DND-41 (cell line): ENCODE measurements at regions not wholly inside any gene's neighbourhood (a gene's known extent, or its start where the extent isn't known, plus 50 kb on each side); places are given as distances from the start of the nearest gene placed in this dataset.
"Not testable (repeated sequence)": the region's sequence is repeated elsewhere in the genome, so short reads cannot be mapped to it uniquely, and the experiment has no call there.

Experiments used
- ATAC-seq: fragments of 200-7000 bp; cut with Tn5 transposase; 3 replicates; pipeline ENCODE4 v1.9.1; 2021; ENCODE audit warnings: low read depth; ENCODE audit not compliant: insufficient read depth
- DNase-seq: peaks from one replicate; pipeline ENCODE4 v3.0.0-alpha.2; 2020
- H2AFZ ChIP-seq: 2 replicates; pipeline ENCODE4 v1.6.0; 2012; ENCODE audit warnings: low read depth, low read length
- H3K27ac ChIP-seq: 2 replicates; pipeline ENCODE4 v1.5.1; 2012; ENCODE audit warnings: low read length, inconsistent platforms
- H3K27me3 ChIP-seq: fragments of 200-600 bp; sonication (generic); 2 replicates; pipeline ENCODE4 v1.6.0; 2012; ENCODE audit warnings: low read length, mild to moderate bottlenecking, inconsistent platforms; ENCODE audit not compliant: insufficient read depth, poor library complexity
- H3K36me3 ChIP-seq: 2 replicates; pipeline ENCODE4 v1.5.1; 2012; ENCODE audit warnings: low read length, inconsistent platforms; ENCODE audit not compliant: insufficient read depth
- H3K4me1 ChIP-seq: 2 replicates; pipeline ENCODE4 v1.5.1; 2012; ENCODE audit warnings: mild to moderate bottlenecking, low read length; ENCODE audit not compliant: insufficient read depth
- H3K4me2 ChIP-seq: 2 replicates; pipeline ENCODE4 v1.6.0; 2012; ENCODE audit warnings: mild to moderate bottlenecking, moderate library complexity, low read length, inconsistent platforms; ENCODE audit not compliant: insufficient read depth
- H3K4me3 ChIP-seq, 2 experiments: fragments of 200-600 bp in 1 of 2; shearing (Covaris generic) in 1 of 2; 2 replicates each; pipeline ENCODE4 v1.5.1; 2012 to 2016; ENCODE audit warnings: inconsistent platforms in 2 of 2, low read length in 2 of 2, mild to moderate bottlenecking in 2 of 2, low read depth in 1 of 2, moderate library complexity in 1 of 2
- H3K79me2 ChIP-seq: 2 replicates; pipeline ENCODE4 v1.6.0; 2012; ENCODE audit warnings: low read length, inconsistent platforms; ENCODE audit not compliant: insufficient read depth
- H3K9ac ChIP-seq: 2 replicates; pipeline ENCODE4 v1.6.0; 2012; ENCODE audit warnings: low read depth, mild to moderate bottlenecking, inconsistent platforms, low read length, moderate library complexity
- H3K9me3 ChIP-seq: 2 replicates; pipeline ENCODE4 v1.5.1; 2012; ENCODE audit warnings: low read length, moderate library complexity, mild to moderate bottlenecking, inconsistent platforms; ENCODE audit not compliant: insufficient read depth, severe bottlenecking
- H4K20me1 ChIP-seq: 2 replicates; pipeline ENCODE4 v1.6.0; 2012; ENCODE audit warnings: low read length; ENCODE audit not compliant: insufficient read depth
- CTCF ChIP-seq: IDR thresholded peaks from 2 replicates; pipeline ENCODE4 v1.5.1; 2012; ENCODE audit warnings: borderline replicate concordance, low read length, moderate library complexity, mild to moderate bottlenecking; ENCODE audit not compliant: poor library complexity, severe bottlenecking; ENCODE audit errors: extremely low read depth
- EZH2 ChIP-seq: IDR thresholded peaks from 3 replicates; pipeline ENCODE4 v1.6.1; 2012; ENCODE audit warnings: borderline replicate concordance, low read depth, mild to moderate bottlenecking, moderate library complexity, low read length, inconsistent platforms; ENCODE audit not compliant: severe bottlenecking

GRCh38 chr2:57210855-57211254 is 835.8 kb upstream of the VRK2 start:
- Histone ChIP-seq H3K4me3 (no peak overlapping the region), H4K20me1 (no peaks in the 10 kb centered on the region), H3K27me3 (no peaks in the 10 kb centered on the region), H2AFZ (no peak overlapping the region), H3K79me2 (no peaks in the 10 kb centered on the region), H3K9me3 (no peaks in the 10 kb centered on the region), H3K9ac (no peak overlapping the region), H3K4me1 (no peaks in the 10 kb centered on the region), H3K27ac (no peak overlapping the region), H3K36me3 (no peaks in the 10 kb centered on the region), H3K4me2 (no peak overlapping the region)
- DNase-seq (no peak), ATAC-seq (no peak)
- TF ChIP-seq EZH2 (no peak), CTCF (no peak)

DNA sequence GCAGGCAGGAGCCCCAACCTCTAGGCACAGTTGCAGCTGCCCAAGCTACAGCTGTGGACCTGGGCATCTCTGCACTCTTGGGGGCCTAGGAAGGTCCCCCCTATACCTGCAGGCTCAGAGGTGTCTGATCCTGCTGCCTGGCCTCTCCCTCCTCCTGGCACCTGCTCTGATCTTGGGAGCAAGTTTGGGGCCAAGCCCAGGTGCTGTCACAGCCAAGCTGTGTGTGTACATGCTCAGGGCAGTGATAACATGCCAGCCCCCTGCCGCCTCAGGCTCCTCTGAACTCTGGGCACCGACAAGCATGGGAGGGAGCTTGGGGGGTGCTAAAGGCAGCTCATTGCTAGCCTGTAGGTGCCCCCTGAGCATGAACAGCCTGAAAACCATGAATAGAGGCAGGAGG is 829.6 kb upstream of the VRK2 start:
- no peaks in the 10 kb centered on the region for H3K36me3 ChIP-seq
- DNase-seq (no peak), ATAC-seq (no peak)
- TF ChIP-seq EZH2: no peak
- no peak for TF ChIP-seq CTCF
- no peak overlapping the region for H3K4me3 ChIP-seq
- H3K4me1 ChIP-seq: no peaks in the 10 kb centered on the region
- H3K9me3 ChIP-seq: peaks cover 19% of the 10 kb centered on the region
- H2AFZ ChIP-seq: no peak overlapping the region
- no peaks in the 10 kb centered on the region for H3K79me2 ChIP-seq
- no peak overlapping the region for H3K27ac ChIP-seq
- H4K20me1 ChIP-seq: no peaks in the 10 kb centered on the region
- no peak overlapping the region for H3K4me2 ChIP-seq
- H3K27me3 ChIP-seq: no peaks in the 10 kb centered on the region
- no peak overlapping the region for H3K9ac ChIP-seq

DNA sequence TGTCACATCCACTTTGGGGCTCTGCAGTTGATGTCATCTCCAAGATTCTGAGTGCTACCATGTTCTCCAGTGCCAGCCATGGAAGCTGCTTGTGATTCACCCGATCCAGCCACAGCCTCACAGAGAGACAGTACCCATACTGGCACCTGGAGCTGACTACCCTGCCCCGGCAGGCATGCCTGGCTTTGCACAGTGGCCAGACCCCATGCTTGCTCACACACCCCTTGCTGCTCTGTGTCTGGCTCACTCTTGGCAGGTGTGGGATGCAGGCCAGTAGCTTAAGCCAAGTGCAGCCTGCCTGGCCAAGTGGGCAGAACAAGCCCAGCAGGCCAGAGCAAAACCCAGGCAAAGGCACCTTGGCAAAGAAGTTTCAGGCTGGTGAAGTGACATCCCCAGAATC is 828.4 kb upstream of the VRK2 start:
- ATAC-seq (no peak), DNase-seq (no peak)
- no peaks in the 10 kb centered on the region for H3K79me2 ChIP-seq
- H3K4me3 ChIP-seq: no peak overlapping the region
- no peak overlapping the region for H3K27ac ChIP-seq
- H3K4me2 ChIP-seq: no peak overlapping the region
- no peaks in the 10 kb centered on the region for H3K36me3 ChIP-seq
- H2AFZ ChIP-seq: no peak overlapping the region
- no peak overlapping the region for H3K9ac ChIP-seq
- no peaks in the 10 kb centered on the region for H3K27me3 ChIP-seq
- no peaks in the 10 kb centered on the region for H4K20me1 ChIP-seq
- TF ChIP-seq EZH2 (no peak), CTCF (no peak)
- H3K4me1 ChIP-seq: no peaks in the 10 kb centered on the region
- H3K9me3 ChIP-seq: peaks cover 19% of the 10 kb centered on the region

GRCh38 chr2:57229706-57230105 is 816.9 kb upstream of the VRK2 start:
- H3K4me3 ChIP-seq, H3K4me1 ChIP-seq, ATAC-seq, H2AFZ ChIP-seq, H3K27ac ChIP-seq, H3K36me3 ChIP-seq, H3K4me2 ChIP-seq, H3K27me3 ChIP-seq, H3K9me3 ChIP-seq, H4K20me1 ChIP-seq, H3K9ac ChIP-seq, H3K79me2 ChIP-seq, DNase-seq: not testable (repeated sequence)

DNA sequence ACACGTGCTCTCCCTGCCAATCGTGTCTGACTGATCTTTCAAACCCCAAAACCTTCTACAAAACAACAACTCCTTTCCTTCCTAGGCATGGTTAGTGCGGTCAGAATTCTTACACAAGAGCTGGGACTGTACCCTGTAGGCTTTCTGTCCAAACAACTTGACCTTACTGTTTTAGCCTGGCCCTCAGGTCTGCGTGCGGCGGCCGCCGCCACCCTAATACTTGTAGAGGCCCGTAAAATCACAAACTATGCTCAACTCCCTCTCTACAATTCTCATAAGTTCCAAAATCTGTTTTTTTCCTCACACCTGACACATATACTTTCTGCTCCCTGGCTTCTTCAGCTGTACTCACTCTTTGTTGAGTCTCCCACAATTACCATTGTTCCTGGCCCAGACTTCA is 814.3 kb upstream of the VRK2 start:
- not testable (repeated sequence) for H3K9ac ChIP-seq, H3K79me2 ChIP-seq, ATAC-seq, H3K4me2 ChIP-seq, H3K36me3 ChIP-seq, H3K27me3 ChIP-seq, H3K27ac ChIP-seq, H2AFZ ChIP-seq, H4K20me1 ChIP-seq, DNase-seq, H3K4me3 ChIP-seq, H3K9me3 ChIP-seq, H3K4me1 ChIP-seq

- not testable (repeated sequence) for H2AFZ ChIP-seq, H4K20me1 ChIP-seq, H3K27me3 ChIP-seq, H3K79me2 ChIP-seq, H3K9ac ChIP-seq, H3K4me1 ChIP-seq, DNase-seq, H3K9me3 ChIP-seq, ATAC-seq, H3K27ac ChIP-seq, H3K4me2 ChIP-seq, H3K36me3 ChIP-seq, H3K4me3 ChIP-seq
These were observed 795.1 kb upstream of the VRK2 start for GRCh38 chr2:57251495-57251894.
